ENCODE measurements at regions not wholly inside any gene's neighbourhood (a gene's known extent, or its start where the extent isn't known, plus 50 kb on each side); places are given as distances from the start of the nearest gene placed in this dataset.

GRCh38 chr21:27221077-27221476 is 254.2 kb upstream of the ADAMTS5 start:
- no peaks in the 10 kb centered on the region for H3K36me3 ChIP-seq (ENCODE audit: control insufficient read depth, low read length)
- H3K9me2 ChIP-seq (replicated peaks; ENCODE audit: control insufficient read depth, low read length) = no peaks in the 10 kb centered on the region
- H3K4me1 ChIP-seq (ENCODE audit: control insufficient read depth, low read length) = no peaks in the 10 kb centered on the region
- no peaks in the 10 kb centered on the region for H4K20me1 ChIP-seq (ENCODE audit: control insufficient read depth, insufficient read depth, low read depth, low read length)
- H3K9me3 ChIP-seq (ENCODE audit: control insufficient read depth, insufficient read depth, low read length) = no peaks in the 10 kb centered on the region; the same call in 1 of the 2 replicates
- no peak overlapping the region for H3K4me2 ChIP-seq (ENCODE audit: low read length)
- no peak overlapping the region for H3K4me3 ChIP-seq (ENCODE audit: low read length)
- no peak overlapping the region for H3K27ac ChIP-seq (ENCODE audit: low read depth, low read length)
- H3K27me3 ChIP-seq (ENCODE audit: control insufficient read depth, low read length) = no peaks in the 10 kb centered on the region
- H3K79me2 ChIP-seq (ENCODE audit: control insufficient read depth, low read length) = no peaks in the 10 kb centered on the region
- TF ChIP-seq CTCF (IDR thresholded peaks at IDR 0.05; ENCODE audit: low read depth, low read length, poor library complexity, severe bottlenecking) (no peak), EZH2phosphoT487 (IDR thresholded peaks at IDR 0.05; ENCODE audit: borderline replicate concordance, low read length) (no peak)
- no peaks in the 10 kb centered on the region for H3F3A ChIP-seq (ENCODE audit: control insufficient read depth, insufficient read depth)

DNA sequence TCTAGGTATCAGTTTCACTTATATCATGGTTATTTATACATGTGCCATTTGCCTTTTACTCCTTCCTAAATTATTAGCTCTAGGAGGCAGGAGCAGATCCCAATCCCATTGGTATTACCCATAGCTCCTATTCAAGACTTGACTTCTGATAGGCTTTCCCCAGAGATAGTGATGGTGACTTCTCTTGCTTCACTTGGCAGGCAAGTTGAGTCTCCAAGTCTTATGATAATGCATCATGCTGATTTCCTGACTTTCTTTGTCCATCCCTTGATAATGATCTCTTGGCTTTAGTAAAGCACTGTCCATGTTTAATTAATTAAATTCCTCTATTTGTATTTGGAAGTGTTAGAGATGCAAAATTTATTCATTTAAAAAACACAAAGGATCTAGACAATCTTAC is 253.5 kb upstream of the ADAMTS5 start:
- Histone ChIP-seq H3K4me3 (ENCODE audit: low read length) (no peak overlapping the region), H3K36me3 (ENCODE audit: control insufficient read depth, low read length) (no peaks in the 10 kb centered on the region), H4K20me1 (ENCODE audit: control insufficient read depth, insufficient read depth, low read depth, low read length) (no peaks in the 10 kb centered on the region), H3F3A (ENCODE audit: control insufficient read depth, insufficient read depth) (no peaks in the 10 kb centered on the region), H3K9me3 (ENCODE audit: control insufficient read depth, insufficient read depth, low read length) (no peaks in the 10 kb centered on the region; the same call in 1 of the 2 replicates), H3K4me1 (ENCODE audit: control insufficient read depth, low read length) (no peaks in the 10 kb centered on the region), H3K27me3 (ENCODE audit: control insufficient read depth, low read length) (no peaks in the 10 kb centered on the region), H3K9me2 (replicated peaks; ENCODE audit: control insufficient read depth, low read length) (no peaks in the 10 kb centered on the region), H3K79me2 (ENCODE audit: control insufficient read depth, low read length) (no peaks in the 10 kb centered on the region), H3K4me2 (ENCODE audit: low read length) (no peak overlapping the region), H3K27ac (ENCODE audit: low read depth, low read length) (no peak overlapping the region)
- TF ChIP-seq CTCF (IDR thresholded peaks at IDR 0.05; ENCODE audit: low read depth, low read length, poor library complexity, severe bottlenecking) = no peak
- no peak for TF ChIP-seq EZH2phosphoT487 (IDR thresholded peaks at IDR 0.05; ENCODE audit: borderline replicate concordance, low read length)

- H3K27me3 ChIP-seq (ENCODE audit: control insufficient read depth, low read length) = no peaks in the 10 kb centered on the region
- H3K4me3 ChIP-seq (ENCODE audit: low read length) = no peak overlapping the region
- no peak overlapping the region for H3K27ac ChIP-seq (ENCODE audit: low read depth, low read length)
- no peaks in the 10 kb centered on the region for H3F3A ChIP-seq (ENCODE audit: control insufficient read depth, insufficient read depth)
- no peaks in the 10 kb centered on the region for H3K79me2 ChIP-seq (ENCODE audit: control insufficient read depth, low read length)
- H3K36me3 ChIP-seq (ENCODE audit: control insufficient read depth, low read length) = no peaks in the 10 kb centered on the region
- no peaks in the 10 kb centered on the region for H3K9me2 ChIP-seq (replicated peaks; ENCODE audit: control insufficient read depth, low read length)
- H4K20me1 ChIP-seq (ENCODE audit: control insufficient read depth, insufficient read depth, low read depth, low read length) = no peaks in the 10 kb centered on the region
- no peak overlapping the region for H3K4me2 ChIP-seq (ENCODE audit: low read length)
- no peak for TF ChIP-seq CTCF (IDR thresholded peaks at IDR 0.05; ENCODE audit: low read depth, low read length, poor library complexity, severe bottlenecking)
- H3K9me3 ChIP-seq (ENCODE audit: control insufficient read depth, insufficient read depth, low read length) = no peaks in the 10 kb centered on the region; the same call in 1 of the 2 replicates
- H3K4me1 ChIP-seq (ENCODE audit: control insufficient read depth, low read length) = no peaks in the 10 kb centered on the region
Measured at GRCh38 chr21:27219068-27219467, 252.2 kb upstream of the ADAMTS5 start.

- no peaks in the 10 kb centered on the region for H3K79me2 ChIP-seq (ENCODE audit: control insufficient read depth, low read length)
- H3K36me3 ChIP-seq (ENCODE audit: control insufficient read depth, low read length) = no peaks in the 10 kb centered on the region
- no peaks in the 10 kb centered on the region for H3F3A ChIP-seq (ENCODE audit: control insufficient read depth, insufficient read depth)
- H4K20me1 ChIP-seq (ENCODE audit: control insufficient read depth, insufficient read depth, low read depth, low read length) = no peaks in the 10 kb centered on the region
- H3K9me3 ChIP-seq (ENCODE audit: control insufficient read depth, insufficient read depth, low read length) = no peaks in the 10 kb centered on the region; the same call in 1 of the 2 replicates
- no peaks in the 10 kb centered on the region for H3K9me2 ChIP-seq (replicated peaks; ENCODE audit: control insufficient read depth, low read length)
- H3K4me3 ChIP-seq (ENCODE audit: low read length) = no peak overlapping the region
- no peak overlapping the region for H3K27ac ChIP-seq (ENCODE audit: low read depth, low read length)
- H3K27me3 ChIP-seq (ENCODE audit: control insufficient read depth, low read length) = no peaks in the 10 kb centered on the region
- TF ChIP-seq CTCF (IDR thresholded peaks at IDR 0.05; ENCODE audit: low read depth, low read length, poor library complexity, severe bottlenecking) (no peak), EZH2phosphoT487 (IDR thresholded peaks at IDR 0.05; ENCODE audit: borderline replicate concordance, low read length) (no peak)
- H3K4me2 ChIP-seq (ENCODE audit: low read length) = no peak overlapping the region
- no peaks in the 10 kb centered on the region for H3K4me1 ChIP-seq (ENCODE audit: control insufficient read depth, low read length)
Measured at GRCh38 chr21:27213303-27213702, 246.4 kb upstream of the ADAMTS5 start.
